GM18870 (cell line): ENCODE measurements at regions not wholly inside any gene's neighbourhood (a gene's known extent, or its start where the extent isn't known, plus 50 kb on each side); places are given as distances from the start of the nearest gene placed in this dataset.
"Not testable (repeated sequence)": the region's sequence is repeated elsewhere in the genome, so short reads cannot be mapped to it uniquely, and the experiment has no call there.

Experiments
- ATAC-seq: cut with Tn5 transposase; IDR thresholded peaks from one replicate; pipeline ENCODE4 v1.9.1; 2021; ENCODE audit warnings: moderate library complexity; ENCODE audit not compliant: unreplicated experiment

- no peak for ATAC-seq
Observed at GRCh38 chr4:29009908-29010307, 1710.3 kb upstream of the PCDH7 start.

- no peak for ATAC-seq
Observed at GRCh38 chr4:29013341-29013740, 1706.8 kb upstream of the PCDH7 start.

- no peak for ATAC-seq
Observed at GRCh38 chr4:29014555-29014954, 1705.6 kb upstream of the PCDH7 start.

- no peak for ATAC-seq
Observed at GRCh38 chr4:29033703-29034102, 1686.5 kb upstream of the PCDH7 start.

GRCh38 chr4:29037501-29037900 lies 1682.7 kb upstream of the PCDH7 start:
- no peak for ATAC-seq

GRCh38 chr4:29043411-29043810 lies 1676.8 kb upstream of the PCDH7 start:
- ATAC-seq, result no peak

GRCh38 chr4:29046186-29046585 lies 1674.0 kb upstream of the PCDH7 start:
- ATAC-seq, result no peak

- ATAC-seq, result no peak
Observed at GRCh38 chr4:29046781-29047180, 1673.4 kb upstream of the PCDH7 start.

- no peak for ATAC-seq
Observed at GRCh38 chr4:29047341-29048041, 1672.7 kb upstream of the PCDH7 start.

GRCh38 chr4:29051381-29051965 lies 1668.7 kb upstream of the PCDH7 start:
- ATAC-seq, result no peak

GRCh38 chr4:29052266-29052665 lies 1667.9 kb upstream of the PCDH7 start:
- no peak for ATAC-seq

- ATAC-seq, result no peak
Observed at GRCh38 chr4:29058531-29058930, 1661.6 kb upstream of the PCDH7 start.

- ATAC-seq, result no peak
Observed at GRCh38 chr4:29066861-29067260, 1653.3 kb upstream of the PCDH7 start.

GRCh38 chr4:29073571-29073970 lies 1646.6 kb upstream of the PCDH7 start:
- ATAC-seq, result no peak

- ATAC-seq, result no peak
Observed at GRCh38 chr4:29075366-29075765, 1644.8 kb upstream of the PCDH7 start.

- ATAC-seq, result no peak
Observed at GRCh38 chr4:29079260-29079659, 1640.9 kb upstream of the PCDH7 start.

GRCh38 chr4:29081234-29081955 lies 1638.8 kb upstream of the PCDH7 start:
- no peak for ATAC-seq

GRCh38 chr4:29082684-29083083 lies 1637.5 kb upstream of the PCDH7 start:
- ATAC-seq, result no peak

- no peak for ATAC-seq
Observed at GRCh38 chr4:29085748-29086147, 1634.4 kb upstream of the PCDH7 start.

- ATAC-seq, result no peak
Observed at GRCh38 chr4:29104694-29105093, 1615.5 kb upstream of the PCDH7 start.

- ATAC-seq, result no peak
Observed at GRCh38 chr4:29113960-29114359, 1606.2 kb upstream of the PCDH7 start.

- ATAC-seq, result not testable (repeated sequence)
Observed at GRCh38 chr4:29117231-29117722, 1602.9 kb upstream of the PCDH7 start.
